ENCODE measurements at regions not wholly inside any gene's neighbourhood (a gene's known extent, or its start where the extent isn't known, plus 50 kb on each side); places are given as distances from the start of the nearest gene placed in this dataset.

- no peak for DNase-seq (ENCODE audit: low read depth)
These were observed 98.2 kb upstream of the SLC22A11 start for GRCh38 chr11:64457416-64458010.

GRCh38 chr11:64458997-64459396, 96.7 kb upstream of the SLC22A11 start:
- no peak for DNase-seq (ENCODE audit: low read depth)

GRCh38 chr11:64459609-64460008, 96.1 kb upstream of the SLC22A11 start:
- DNase-seq (ENCODE audit: low read depth) = no peak

GRCh38 chr11:64461081-64461480, 94.7 kb upstream of the SLC22A11 start:
- no peak for DNase-seq (ENCODE audit: low read depth)

DNA sequence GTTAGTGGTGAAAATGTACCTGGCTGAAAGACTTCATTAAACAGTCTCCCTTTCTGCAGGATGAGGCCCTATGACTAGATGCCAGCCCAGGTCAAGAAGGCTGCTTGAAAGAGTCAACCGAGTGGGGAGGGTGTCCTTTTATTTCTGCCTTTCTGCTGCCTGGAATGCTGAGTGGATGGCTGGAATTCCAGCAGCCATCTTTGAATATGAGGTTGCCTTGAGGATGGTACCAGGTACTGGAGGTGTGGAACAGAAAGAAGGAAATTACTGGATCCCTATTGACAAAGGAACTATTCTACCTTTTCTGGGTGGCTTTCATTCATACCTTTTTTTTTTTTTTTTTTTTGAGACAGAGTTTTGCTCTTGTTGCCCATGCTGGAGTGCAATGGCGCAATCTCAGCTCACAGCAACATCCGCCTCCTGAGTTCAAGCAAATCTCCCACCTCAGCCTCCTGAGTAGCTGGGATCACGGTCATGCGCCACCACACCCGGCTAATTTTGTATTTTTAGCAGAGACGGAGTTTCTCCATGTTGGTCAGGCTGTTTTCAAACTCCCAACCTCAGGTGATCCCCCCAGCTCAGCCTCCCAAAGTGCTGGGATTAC, 89.5 kb upstream of the SLC22A11 start:
- DNase-seq (ENCODE audit: low read depth) = no peak

DNA sequence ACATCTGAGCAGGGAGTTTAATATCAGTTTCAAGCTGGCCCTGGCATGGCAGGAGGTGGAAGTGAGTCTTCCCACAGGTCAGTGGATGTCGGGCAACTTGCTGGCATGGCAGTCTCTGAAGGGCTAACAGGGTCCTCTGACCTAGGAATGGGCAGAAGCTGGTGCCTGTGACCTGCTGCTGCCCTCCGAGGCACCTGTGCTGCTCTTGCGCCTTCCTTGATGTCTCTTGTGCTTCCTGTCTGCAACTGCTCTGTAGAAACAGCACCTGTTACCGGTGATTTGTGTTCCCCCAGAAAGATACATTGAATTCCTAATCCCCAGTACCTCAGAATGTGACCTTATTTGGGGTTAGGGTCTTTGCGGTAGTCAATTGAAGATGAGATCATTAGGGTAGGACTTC, 86.5 kb upstream of the SLC22A11 start:
- no peak for DNase-seq (ENCODE audit: low read depth)

GRCh38 chr11:64472593-64473455, 82.9 kb upstream of the SLC22A11 start:
- DNase-seq (ENCODE audit: low read depth) = no peak

- DNase-seq (ENCODE audit: low read depth) = no peak
These were observed 81.1 kb upstream of the SLC22A11 start for GRCh38 chr11:64474680-64475079.

DNA sequence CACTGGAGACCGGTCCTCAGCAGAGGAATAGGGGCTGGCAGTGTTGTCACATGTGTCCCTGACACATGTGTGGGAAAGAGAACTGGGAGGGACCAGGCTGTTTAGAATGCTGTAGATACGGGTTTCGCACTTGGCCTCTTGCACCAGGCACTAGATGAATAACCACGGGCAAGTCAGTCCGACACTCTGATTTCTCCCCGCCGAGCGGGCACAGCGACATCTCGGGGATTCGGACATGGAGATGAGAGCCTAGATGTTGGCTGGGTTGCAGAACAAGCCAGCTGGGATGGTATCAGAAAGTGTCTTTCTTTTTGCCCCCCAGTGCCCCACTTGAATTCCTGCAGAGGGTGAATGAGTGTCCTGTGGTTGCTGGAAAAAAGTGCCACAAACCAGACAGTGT, 80.6 kb upstream of the SLC22A11 start:
- DNase-seq (ENCODE audit: low read depth) = no peak

DNA sequence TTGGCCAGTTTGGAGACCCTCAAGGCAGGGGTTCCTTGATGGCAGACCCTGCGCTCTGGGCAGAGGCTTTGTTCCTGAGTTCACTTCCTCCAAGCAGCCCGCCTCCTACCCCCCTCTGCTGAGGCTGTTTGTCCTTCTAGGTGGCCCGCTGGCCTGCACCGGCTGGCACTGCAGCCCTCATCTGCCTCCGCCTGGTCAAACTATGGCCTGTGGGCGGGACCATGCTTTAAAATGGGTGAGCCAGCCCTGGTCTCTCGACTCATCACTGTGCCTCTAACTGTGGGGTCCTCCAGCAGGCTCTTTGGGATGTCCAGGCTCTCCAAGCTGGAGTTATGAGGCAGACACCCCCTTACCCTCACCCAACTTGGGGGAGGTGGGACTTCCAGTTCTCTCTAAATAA, 78.9 kb upstream of the SLC22A11 start:
- no peak for DNase-seq (ENCODE audit: low read depth)

- no peak for DNase-seq (ENCODE audit: low read depth)
These were observed 78.1 kb upstream of the SLC22A11 start for GRCh38 chr11:64477675-64478074.

- no peak for DNase-seq (ENCODE audit: low read depth)
These were observed 73.2 kb upstream of the SLC22A11 start for GRCh38 chr11:64482588-64482987.

- no peak for DNase-seq (ENCODE audit: low read depth)
These were observed 71.3 kb upstream of the SLC22A11 start for GRCh38 chr11:64484191-64485022.

- DNase-seq (ENCODE audit: low read depth) = no peak
These were observed 70.7 kb upstream of the SLC22A11 start for GRCh38 chr11:64485074-64485473.

GRCh38 chr11:64489831-64490441, 65.8 kb upstream of the SLC22A11 start:
- no peak for DNase-seq (ENCODE audit: low read depth)

- no peak for DNase-seq (ENCODE audit: low read depth)
These were observed 65.1 kb upstream of the SLC22A11 start for GRCh38 chr11:64490562-64491216.

GRCh38 chr11:64492561-64492960, 63.2 kb upstream of the SLC22A11 start:
- DNase-seq (ENCODE audit: low read depth) = no peak

DNA sequence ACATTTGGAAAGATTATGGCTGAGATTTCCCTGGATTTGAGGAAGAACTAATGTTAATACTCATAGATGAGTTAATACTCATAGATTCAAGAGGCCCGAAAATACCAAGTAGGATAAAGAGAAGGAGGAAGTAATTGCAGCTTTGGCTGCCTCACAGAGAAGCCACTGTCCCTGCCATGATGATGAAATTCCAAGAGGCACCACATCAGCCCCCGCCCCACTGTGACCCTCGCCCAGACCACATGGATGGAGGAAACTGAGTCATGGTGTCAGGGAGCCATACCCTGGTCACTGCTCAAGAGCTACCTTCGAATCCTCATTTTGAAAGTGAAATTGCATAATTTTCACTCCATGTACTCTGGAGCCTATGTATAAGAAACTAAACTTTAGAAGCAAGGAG, 57.6 kb upstream of the SLC22A11 start:
- no peak for DNase-seq (ENCODE audit: low read depth)

- DNase-seq (ENCODE audit: low read depth) = no peak
These were observed 56.3 kb upstream of the SLC22A11 start for GRCh38 chr11:64499261-64500004.

GRCh38 chr11:64500176-64501013, 55.3 kb upstream of the SLC22A11 start:
- DNase-seq (ENCODE audit: low read depth) = no peak
